ENCODE measurements at regions not wholly inside any gene's neighbourhood (a gene's known extent, or its start where the extent isn't known, plus 50 kb on each side); places are given as distances from the start of the nearest gene placed in this dataset.
A peak's percentile ranks its signal among the peaks of the same experiment; 100 is the strongest.

DNA sequence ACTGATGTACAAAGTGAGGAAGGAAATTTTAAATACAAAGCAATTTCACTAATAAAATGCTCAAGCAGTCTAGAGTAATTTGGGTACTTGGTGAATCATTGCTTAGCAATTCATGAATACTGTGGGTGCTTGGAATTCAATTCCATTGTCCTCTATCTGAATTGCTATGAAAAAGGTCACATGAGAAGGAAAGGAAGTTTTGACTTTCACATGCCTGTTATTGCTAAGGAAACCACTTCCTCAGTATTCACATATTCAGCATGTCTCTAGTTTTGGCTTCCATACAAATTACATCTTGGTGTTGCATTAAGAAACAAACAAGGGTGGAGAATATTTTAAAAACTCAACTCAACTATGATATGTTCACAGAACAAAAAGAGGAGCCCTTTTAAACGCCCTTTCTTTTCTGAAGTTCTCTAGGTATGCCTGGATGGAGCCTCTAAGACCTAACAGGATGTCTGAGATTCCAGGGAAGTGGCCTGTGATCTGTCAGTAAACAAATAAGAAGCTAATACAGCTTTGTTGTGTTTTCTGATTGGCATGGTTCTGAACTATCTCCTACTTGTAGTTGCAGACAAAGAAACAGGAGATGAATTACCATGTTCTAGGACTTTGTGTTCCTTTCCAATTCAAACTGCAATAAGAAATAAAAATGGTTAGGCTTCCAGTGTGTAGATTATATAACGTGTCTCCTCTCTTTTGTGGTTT, 190.4 kb downstream of the OGFRL1 start:
- no peaks in the 10 kb centered on the region for H3K36me3 ChIP-seq (replicated peaks in 1 of 2)
- WGBS, 4 donors = 18 to 38% (median 34%) methylated on average over 2 of the region's 2 CpGs
- no peaks in the 10 kb centered on the region for H3K9me3 ChIP-seq (replicated peaks in 1 of 3)
- H3K27ac ChIP-seq = peak overlapping the region in 3 of 5 donors; percentile 36 to 67 (median 63)
- H3K27me3 ChIP-seq = no peaks in the 10 kb centered on the region
- no peak for DNase-seq
- no peak overlapping the region for H3K4me3 ChIP-seq
- intact Hi-C loops (cut with DNase I) = loop anchor here in 1 of 2 donors (10.0 kb wide), 1 partner anchor 94 kb away; no protein-coding TSS in a partner anchor
- TF ChIP-seq, protein P1, sequence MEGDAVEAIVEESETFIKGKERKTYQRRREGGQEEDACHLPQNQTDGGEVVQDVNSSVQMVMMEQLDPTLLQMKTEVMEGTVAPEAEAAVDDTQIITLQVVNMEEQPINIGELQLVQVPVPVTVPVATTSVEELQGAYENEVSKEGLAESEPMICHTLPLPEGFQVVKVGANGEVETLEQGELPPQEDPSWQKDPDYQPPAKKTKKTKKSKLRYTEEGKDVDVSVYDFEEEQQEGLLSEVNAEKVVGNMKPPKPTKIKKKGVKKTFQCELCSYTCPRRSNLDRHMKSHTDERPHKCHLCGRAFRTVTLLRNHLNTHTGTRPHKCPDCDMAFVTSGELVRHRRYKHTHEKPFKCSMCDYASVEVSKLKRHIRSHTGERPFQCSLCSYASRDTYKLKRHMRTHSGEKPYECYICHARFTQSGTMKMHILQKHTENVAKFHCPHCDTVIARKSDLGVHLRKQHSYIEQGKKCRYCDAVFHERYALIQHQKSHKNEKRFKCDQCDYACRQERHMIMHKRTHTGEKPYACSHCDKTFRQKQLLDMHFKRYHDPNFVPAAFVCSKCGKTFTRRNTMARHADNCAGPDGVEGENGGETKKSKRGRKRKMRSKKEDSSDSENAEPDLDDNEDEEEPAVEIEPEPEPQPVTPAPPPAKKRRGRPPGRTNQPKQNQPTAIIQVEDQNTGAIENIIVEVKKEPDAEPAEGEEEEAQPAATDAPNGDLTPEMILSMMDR (IDR thresholded peaks at IDR 0.05) = no peak
- TF ChIP-seq POLR2A (IDR thresholded peaks at IDR 0.05) = no peak
- peaks cover 6 to 29% of the 10 kb centered on the region in 2 donors for H3K4me1 ChIP-seq (replicated peaks in 1 of 2)

DNA sequence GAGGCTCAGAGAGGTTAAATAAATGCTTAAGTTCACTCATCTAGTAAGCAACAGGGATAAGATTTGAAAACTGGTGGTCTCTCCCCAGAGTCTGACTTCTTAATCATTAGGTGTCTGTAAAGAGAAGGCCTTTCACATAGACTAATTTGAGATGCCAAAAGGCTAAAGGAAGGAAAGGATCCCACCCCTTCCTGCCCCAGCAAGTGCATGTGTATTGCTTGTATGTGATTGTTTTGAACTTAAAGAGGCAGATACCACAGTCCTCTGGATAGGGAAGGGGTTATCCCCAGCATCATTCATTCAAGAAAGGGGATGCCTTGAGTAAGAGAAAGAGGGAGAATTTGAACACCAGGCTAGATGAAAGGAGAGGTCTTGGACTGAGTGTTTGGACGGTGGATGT, 192.0 kb downstream of the OGFRL1 start:
- intact Hi-C loops (cut with DNase I) = no loop called here
- peak overlapping the region in 2 of 5 donors; percentile 16 to 41 for H3K27ac ChIP-seq

DNA sequence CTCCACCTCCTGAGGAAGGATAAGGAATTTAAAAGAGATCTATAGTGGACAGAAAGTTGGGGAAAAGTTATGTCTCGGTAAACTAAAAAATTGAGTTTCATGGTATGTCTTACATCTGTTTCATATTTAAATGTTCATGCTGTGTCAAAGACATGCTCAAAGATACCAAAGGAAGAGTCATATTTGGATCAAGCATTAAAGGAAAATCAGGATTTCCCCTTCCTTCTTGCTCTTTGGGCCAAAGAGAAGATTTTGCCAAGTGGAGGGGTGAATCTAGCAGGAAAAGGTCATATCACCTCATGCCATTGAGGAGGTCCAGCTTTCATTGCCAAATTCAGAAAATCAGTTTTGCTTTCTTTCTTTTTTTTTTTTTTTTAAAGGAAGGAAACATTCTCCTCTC, 192.4 kb downstream of the OGFRL1 start:
- no peak for DNase-seq
- H3K4me1 ChIP-seq (replicated peaks in 1 of 2) = peaks cover 6 to 25% of the 10 kb centered on the region in 2 donors
- TF ChIP-seq, protein P1 (IDR thresholded peaks at IDR 0.05) = no peak
- no peak for TF ChIP-seq POLR2A (IDR thresholded peaks at IDR 0.05)
- WGBS, 4 donors = 53 to 74% (median 63%) methylated on average over 1 of the region's 1 CpG
- H3K27ac ChIP-seq = peak overlapping the region in 1 of 5 donors; percentile 41
- H3K36me3 ChIP-seq (replicated peaks in 1 of 2) = no peaks in the 10 kb centered on the region
- intact Hi-C loops (cut with DNase I) = no loop called here
- H3K9me3 ChIP-seq (replicated peaks in 1 of 3) = no peaks in the 10 kb centered on the region
- H3K27me3 ChIP-seq = no peaks in the 10 kb centered on the region
- H3K4me3 ChIP-seq = no peak overlapping the region

More for the DNA sequence above, 192.0 kb downstream of the OGFRL1 start:
- H3K9me3 ChIP-seq (replicated peaks in 1 of 3) = no peaks in the 10 kb centered on the region
- TF ChIP-seq, protein P1 (IDR thresholded peaks at IDR 0.05) = no peak
- TF ChIP-seq POLR2A (IDR thresholded peaks at IDR 0.05) = no peak
- 44 to 65% (median 52%) methylated on average over 1 of the region's 1 CpG for WGBS, 4 donors
- H3K4me3 ChIP-seq = no peak overlapping the region
- no peaks in the 10 kb centered on the region for H3K36me3 ChIP-seq (replicated peaks in 1 of 2)
- H3K4me1 ChIP-seq (replicated peaks in 1 of 2) = peaks cover 6 to 28% of the 10 kb centered on the region in 2 donors
- DNase-seq = no peak
- no peaks in the 10 kb centered on the region for H3K27me3 ChIP-seq

DNA sequence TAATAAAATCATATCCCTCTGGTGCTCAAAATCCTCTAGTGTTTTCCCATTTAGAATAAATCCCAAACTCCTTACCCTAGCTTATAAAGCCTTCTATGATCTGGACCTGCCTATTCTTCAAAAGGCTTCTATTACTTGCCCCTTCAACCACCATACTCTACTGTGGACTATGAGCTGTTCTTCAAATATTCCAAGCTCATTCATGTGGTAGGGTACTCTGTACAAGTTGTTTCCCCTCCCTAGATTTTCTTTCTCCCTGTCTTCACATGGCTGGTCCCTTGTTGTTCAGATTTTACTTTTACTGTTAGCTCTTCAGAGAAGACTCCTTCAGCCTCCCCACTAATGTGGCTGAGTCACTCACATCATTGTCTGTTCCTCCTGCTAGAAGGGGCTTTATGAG, 193.2 kb downstream of the OGFRL1 start:
- no peak overlapping the region for H3K27ac ChIP-seq
- H3K27me3 ChIP-seq = no peaks in the 10 kb centered on the region
- no peaks in the 10 kb centered on the region for H3K9me3 ChIP-seq (replicated peaks in 1 of 3)
- peaks cover under 1 to 25% of the 10 kb centered on the region in 2 donors for H3K4me1 ChIP-seq (replicated peaks in 1 of 2)
- TF ChIP-seq, protein P1 (IDR thresholded peaks at IDR 0.05) = no peak
- TF ChIP-seq POLR2A (IDR thresholded peaks at IDR 0.05) = no peak
- H3K36me3 ChIP-seq (replicated peaks in 1 of 2) = no peaks in the 10 kb centered on the region
- no peak for DNase-seq
- intact Hi-C loops (cut with DNase I) = no loop called here
- H3K4me3 ChIP-seq = no peak overlapping the region
